ENCODE measurements at regions not wholly inside any gene's neighbourhood (a gene's known extent, or its start where the extent isn't known, plus 50 kb on each side); places are given as distances from the start of the nearest gene placed in this dataset.

DNA sequence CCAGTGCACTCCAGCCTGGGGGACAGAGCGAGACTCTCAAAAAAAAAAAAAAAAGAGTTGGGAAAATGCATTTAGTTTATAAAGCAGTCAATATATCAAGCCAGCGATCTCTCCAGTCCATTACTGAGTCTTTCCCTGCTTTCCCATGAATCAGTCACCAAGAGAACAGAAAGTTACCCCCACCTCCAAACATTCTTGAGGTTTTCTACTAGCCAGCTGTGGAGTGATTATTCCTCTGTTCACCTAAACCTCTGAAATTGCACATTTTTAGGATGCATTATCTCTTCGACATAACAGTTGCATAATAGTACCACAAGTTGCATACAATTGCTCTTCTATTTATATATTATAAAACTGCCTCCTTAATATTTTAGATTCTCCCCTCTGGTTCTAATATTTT lies 134.8 kb upstream of the DIO3 start:
- TF ChIP-seq, protein P1, sequence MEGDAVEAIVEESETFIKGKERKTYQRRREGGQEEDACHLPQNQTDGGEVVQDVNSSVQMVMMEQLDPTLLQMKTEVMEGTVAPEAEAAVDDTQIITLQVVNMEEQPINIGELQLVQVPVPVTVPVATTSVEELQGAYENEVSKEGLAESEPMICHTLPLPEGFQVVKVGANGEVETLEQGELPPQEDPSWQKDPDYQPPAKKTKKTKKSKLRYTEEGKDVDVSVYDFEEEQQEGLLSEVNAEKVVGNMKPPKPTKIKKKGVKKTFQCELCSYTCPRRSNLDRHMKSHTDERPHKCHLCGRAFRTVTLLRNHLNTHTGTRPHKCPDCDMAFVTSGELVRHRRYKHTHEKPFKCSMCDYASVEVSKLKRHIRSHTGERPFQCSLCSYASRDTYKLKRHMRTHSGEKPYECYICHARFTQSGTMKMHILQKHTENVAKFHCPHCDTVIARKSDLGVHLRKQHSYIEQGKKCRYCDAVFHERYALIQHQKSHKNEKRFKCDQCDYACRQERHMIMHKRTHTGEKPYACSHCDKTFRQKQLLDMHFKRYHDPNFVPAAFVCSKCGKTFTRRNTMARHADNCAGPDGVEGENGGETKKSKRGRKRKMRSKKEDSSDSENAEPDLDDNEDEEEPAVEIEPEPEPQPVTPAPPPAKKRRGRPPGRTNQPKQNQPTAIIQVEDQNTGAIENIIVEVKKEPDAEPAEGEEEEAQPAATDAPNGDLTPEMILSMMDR (IDR thresholded peaks at IDR 0.05): no peak
- H3K36me3 ChIP-seq: no peaks in the 10 kb centered on the region
- intact Hi-C loops (cut with DNase I; ENCODE audit: low total_unique reads): no loop called here
- no peak overlapping the region for H3K27ac ChIP-seq
- no peaks in the 10 kb centered on the region for H3K4me1 ChIP-seq
- no peaks in the 10 kb centered on the region for H3K27me3 ChIP-seq
- no peak overlapping the region for H3K4me3 ChIP-seq
- DNase-seq: no peak
- peaks cover 0 to 9% (median 3%) of the 10 kb centered on the region in 3 donors for H3K9me3 ChIP-seq

GRCh38 chr14:101428409-101428808 lies 132.9 kb upstream of the DIO3 start:
- Histone ChIP-seq H3K4me1 (no peaks in the 10 kb centered on the region), H3K27me3 (no peaks in the 10 kb centered on the region), H3K9me3 (peaks cover 0 to 9% (median 3%) of the 10 kb centered on the region in 3 donors), H3K4me3 (no peak overlapping the region), H3K36me3 (no peaks in the 10 kb centered on the region), H3K27ac (no peak overlapping the region)
- DNase-seq: no peak
- TF ChIP-seq, protein P1 (IDR thresholded peaks at IDR 0.05): no peak
- intact Hi-C loops (cut with DNase I; ENCODE audit: low total_unique reads): no loop called here

GRCh38 chr14:101435546-101435945 lies 125.7 kb upstream of the DIO3 start:
- Histone ChIP-seq H3K4me3 (no peak overlapping the region), H3K27ac (no peak overlapping the region), H3K36me3 (no peaks in the 10 kb centered on the region), H3K27me3 (peaks cover 0 to 5% of the 10 kb centered on the region in 2 donors), H3K9me3 (no peaks in the 10 kb centered on the region), H3K4me1 (no peaks in the 10 kb centered on the region)
- TF ChIP-seq, protein P1 (IDR thresholded peaks at IDR 0.05): no peak
- DNase-seq: no peak
- intact Hi-C loops (cut with DNase I; ENCODE audit: low total_unique reads): no loop called here

DNA sequence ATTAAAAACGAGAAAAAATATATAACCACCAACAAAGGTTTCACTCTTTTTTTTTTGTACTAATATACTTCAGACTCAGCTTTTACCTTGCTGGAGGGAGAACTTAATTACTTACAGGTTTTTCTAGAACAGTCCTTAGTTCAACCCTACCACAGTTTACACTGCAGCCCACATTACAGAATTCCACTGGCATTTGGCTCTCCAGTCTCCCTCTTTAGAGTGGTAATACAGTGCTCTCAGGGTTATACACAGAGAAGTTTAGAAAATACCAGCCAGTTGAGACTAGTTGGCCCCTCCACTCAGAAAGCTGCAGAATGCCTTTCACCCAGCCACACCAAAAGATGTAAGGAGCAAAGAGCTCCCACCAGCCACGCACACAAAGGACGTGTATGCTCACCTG lies 122.3 kb upstream of the DIO3 start:
- no peak overlapping the region for H3K27ac ChIP-seq
- intact Hi-C loops (cut with DNase I; ENCODE audit: low total_unique reads): no loop called here
- DNase-seq: no peak

DNA sequence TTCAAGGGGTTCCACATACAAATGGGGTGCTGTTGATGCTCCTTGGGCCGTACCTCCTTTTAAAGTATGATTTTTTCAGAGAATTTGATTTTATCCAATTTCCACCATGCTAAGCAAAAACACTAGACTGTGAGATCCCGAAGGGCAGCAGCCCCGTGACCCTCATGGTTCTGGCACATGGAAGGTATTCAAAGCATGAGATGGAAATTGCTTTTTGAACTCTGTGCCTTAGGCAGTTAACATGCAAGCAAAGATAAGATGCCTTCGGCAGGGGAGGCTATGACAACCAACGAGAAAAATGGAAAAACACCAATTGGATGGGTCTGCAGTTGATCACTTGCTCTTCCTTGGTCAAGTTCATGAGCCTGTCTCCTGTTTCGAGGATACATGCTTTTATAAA lies 120.8 kb upstream of the DIO3 start:
- DNase-seq: no peak
- no peak overlapping the region for H3K4me3 ChIP-seq
- intact Hi-C loops (cut with DNase I; ENCODE audit: low total_unique reads): no loop called here
- no peaks in the 10 kb centered on the region for H3K9me3 ChIP-seq
- no peaks in the 10 kb centered on the region for H3K36me3 ChIP-seq
- H3K27me3 ChIP-seq: peaks cover 0 to 12% of the 10 kb centered on the region in 2 donors
- H3K27ac ChIP-seq: no peak overlapping the region
- TF ChIP-seq, protein P1 (IDR thresholded peaks at IDR 0.05): no peak
- H3K4me1 ChIP-seq: no peaks in the 10 kb centered on the region

More for the DNA sequence above, 122.3 kb upstream of the DIO3 start:
- H3K27me3 ChIP-seq: peaks cover 0 to 12% of the 10 kb centered on the region in 2 donors
- no peaks in the 10 kb centered on the region for H3K4me1 ChIP-seq
- no peaks in the 10 kb centered on the region for H3K36me3 ChIP-seq
- no peak overlapping the region for H3K4me3 ChIP-seq
- no peaks in the 10 kb centered on the region for H3K9me3 ChIP-seq
- TF ChIP-seq, protein P1 (IDR thresholded peaks at IDR 0.05): no peak

GRCh38 chr14:101441710-101442109 lies 119.6 kb upstream of the DIO3 start:
- Histone ChIP-seq H3K27ac (no peak overlapping the region), H3K36me3 (no peaks in the 10 kb centered on the region), H3K27me3 (peaks cover 0 to 7% of the 10 kb centered on the region in 2 donors), H3K9me3 (no peaks in the 10 kb centered on the region), H3K4me1 (no peaks in the 10 kb centered on the region), H3K4me3 (no peak overlapping the region)
- intact Hi-C loops (cut with DNase I; ENCODE audit: low total_unique reads): no loop called here
- no peak for DNase-seq
- TF ChIP-seq, protein P1 (IDR thresholded peaks at IDR 0.05): no peak

All from tibial artery (tissue), 4 donors.